HEK293T (cell line): ENCODE measurements at regions not wholly inside any gene's neighbourhood (a gene's known extent, or its start where the extent isn't known, plus 50 kb on each side); places are given as distances from the start of the nearest gene placed in this dataset.

Experiments
- BHLHE40 ChIP-seq: fragments of 450-650 bp; IDR thresholded peaks from 2 replicates; pipeline ENCODE4 v1.6.1; 2016; ENCODE audit warnings: mild to moderate bottlenecking, moderate library complexity, borderline replicate concordance
- ELF4 ChIP-seq: fragments of 450-650 bp; IDR thresholded peaks from 2 replicates; pipeline ENCODE4 v1.6.1; 2017; ENCODE audit warnings: antibody characterized with exemption
- FOXA1 ChIP-seq: fragments of 450-650 bp; IDR thresholded peaks from 2 replicates; pipeline ENCODE4 v1.6.1; 2016; ENCODE audit warnings: mild to moderate bottlenecking
- FOXK2 ChIP-seq: fragments of 450-650 bp; IDR thresholded peaks from 2 replicates; pipeline ENCODE4 v1.6.1; 2016; ENCODE audit warnings: mild to moderate bottlenecking
- FOXM1 ChIP-seq: fragments of 450-650 bp; IDR thresholded peaks from 2 replicates; pipeline ENCODE4 v1.6.1; 2017; ENCODE audit warnings: mild to moderate bottlenecking, borderline replicate concordance
- HDGF ChIP-seq: fragments of 450-650 bp; IDR thresholded peaks from 2 replicates; pipeline ENCODE4 v1.6.1; 2017; ENCODE audit warnings: antibody characterized with exemption, borderline replicate concordance
- L3MBTL2 ChIP-seq: fragments of 450-650 bp; conservative IDR thresholded peaks from 2 replicates; pipeline ENCODE4 v1.6.1; 2016; ENCODE audit warnings: mild to moderate bottlenecking
- NFRKB ChIP-seq: fragments of 450-650 bp; IDR thresholded peaks from 2 replicates; pipeline ENCODE4 v1.6.1; 2016; ENCODE audit warnings: mild to moderate bottlenecking, moderate library complexity
- PKNOX1 ChIP-seq: fragments of 450-650 bp; IDR thresholded peaks from 2 replicates; pipeline ENCODE4 v1.6.1; 2016
- SP1 ChIP-seq: fragments of 450-650 bp; IDR thresholded peaks from 2 replicates; pipeline ENCODE4 v1.6.1; 2017
- SUZ12 ChIP-seq: fragments of 450-650 bp; IDR thresholded peaks from 2 replicates; pipeline ENCODE4 v1.6.1; 2016; ENCODE audit warnings: mild to moderate bottlenecking
- TARDBP ChIP-seq: fragments of 450-650 bp; IDR thresholded peaks from 2 replicates; pipeline ENCODE4 v1.6.1; 2016
- ZNF384 ChIP-seq: fragments of 450-650 bp; IDR thresholded peaks from 2 replicates; pipeline ENCODE4 v1.6.1; 2016

- TF ChIP-seq SUZ12 (no peak), FOXM1 (no peak), ELF4 (no peak), BHLHE40 (no peak), SP1 (no peak), PKNOX1 (no peak), TARDBP (no peak), FOXK2 (no peak), HDGF (no peak), FOXA1 (no peak), L3MBTL2 (no peak), ZNF384 (no peak), NFRKB (no peak)
Observed at GRCh38 chr1:168892931-168893330, 163.9 kb upstream of the DPT start.
